H1 (cell line): ENCODE measurements at regions not wholly inside any gene's neighbourhood (a gene's known extent, or its start where the extent isn't known, plus 50 kb on each side); places are given as distances from the start of the nearest gene placed in this dataset.
A peak's percentile ranks its signal among the peaks of the same experiment; 100 is the strongest.

Experiments
- CTCF ChIA-PET: fragments of 300-600 bp; sonication (Branson Sonifier 250); formaldehyde crosslinking; loops from one replicate; lab custom pipeline; 2021; ENCODE audit not compliant: partially characterized antibody; lab: Charles Lee
- POLR2A ChIA-PET: fragments of 300-600 bp; sonication (Branson Sonifier 250); formaldehyde crosslinking; loops from one replicate; lab custom pipeline; 2021; ENCODE audit warnings: inconsistent platforms; ENCODE audit not compliant: partially characterized antibody; lab: Charles Lee
- DNase-seq, 2 experiments: peaks; one replicate each; pipeline versions ENCODE4 v3.0.0 to v3.0.0-alpha.2; 2010 to 2022; ENCODE audit warnings: low spot score in 2 of 2, low read depth in 1 of 2, mixed read lengths in 1 of 2
- FAIRE-seq: peaks from 2 replicates; lab custom pipeline; 2011; peaks lifted over from hg19 to GRCh38; lab: Jason Lieb, UNC
- H2AFZ ChIP-seq: 2 replicates; pipeline ENCODE4 v1.8.1; 2012; ENCODE audit warnings: low read length, inconsistent platforms
- H2AK5ac ChIP-seq: 2 replicates; pipeline ENCODE4 v1.6.1; 2013; ENCODE audit warnings: low read depth, low read length
- H2BK120ac ChIP-seq: replicated peaks from 2 replicates; pipeline ENCODE3; 2013; ENCODE audit warnings: low read depth, low read length, inconsistent platforms
- H2BK12ac ChIP-seq: 2 replicates; pipeline ENCODE4 v1.6.1; 2013; ENCODE audit warnings: low read depth, low read length
- H2BK15ac ChIP-seq: 2 replicates; pipeline ENCODE4 v1.6.1; 2013; ENCODE audit warnings: low read length
- H2BK20ac ChIP-seq: 2 replicates; pipeline ENCODE4 v1.6.1; 2013; ENCODE audit warnings: low read length
- H2BK5ac ChIP-seq: 2 replicates; pipeline ENCODE4 v1.6.1; 2013; ENCODE audit warnings: low read depth, low read length
- H3K14ac ChIP-seq: 2 replicates; pipeline ENCODE4 v1.6.1; 2013; ENCODE audit warnings: inconsistent platforms; ENCODE audit not compliant: insufficient read length
- H3K18ac ChIP-seq: 2 replicates; pipeline ENCODE4 v1.6.1; 2013; ENCODE audit warnings: low read length; ENCODE audit errors: extremely low read depth
- H3K23ac ChIP-seq: 2 replicates; pipeline ENCODE4 v1.6.1; 2013; ENCODE audit warnings: inconsistent platforms; ENCODE audit not compliant: insufficient read length
- H3K23me2 ChIP-seq: 2 replicates; pipeline ENCODE4 v1.6.1; 2013; ENCODE audit warnings: low read depth, low read length
- H3K27ac ChIP-seq: 2 replicates; pipeline ENCODE4 v1.6.1; 2011; ENCODE audit warnings: low read depth, low read length, inconsistent platforms
- H3K27me3 ChIP-seq, 4 experiments: replicated peaks in 1 of 4; 1 replicate in 1 of 4; 2 replicates in 3 of 4; pipeline versions ENCODE4 v1.6.1 to v1.8.1; 2011 to 2013; ENCODE audit warnings: low read length in 3 of 4, mild to moderate bottlenecking in 3 of 4, inconsistent platforms in 2 of 4, mixed read lengths in 2 of 4, moderate library complexity in 1 of 4; ENCODE audit not compliant: control insufficient read depth in 3 of 4, insufficient read depth in 3 of 4; ENCODE audit errors: extremely low read depth in 1 of 4
- H3K36me3 ChIP-seq, 4 experiments: 2 replicates each; pipeline versions ENCODE4 v1.6.1 to v1.8.1; 2011 to 2013; ENCODE audit warnings: mild to moderate bottlenecking in 4 of 4, low read length in 3 of 4, moderate library complexity in 2 of 4, control low read depth in 1 of 4, inconsistent platforms in 1 of 4; ENCODE audit not compliant: insufficient read depth in 4 of 4, control insufficient read depth in 2 of 4
- H3K4ac ChIP-seq: replicated peaks from 2 replicates; pipeline ENCODE3; 2013; ENCODE audit warnings: low read length, low read depth, mixed read lengths, inconsistent platforms; ENCODE audit not compliant: insufficient read length
- H3K4me1 ChIP-seq, 4 experiments: replicated peaks in 1 of 4; 1 replicate in 1 of 4; 2 replicates in 3 of 4; pipeline versions ENCODE4 v1.6.1 to v1.8.1; 2011 to 2013; ENCODE audit warnings: low read length in 3 of 4, inconsistent platforms in 2 of 4, mixed read lengths in 1 of 4; ENCODE audit not compliant: insufficient read depth in 4 of 4, control insufficient read depth in 3 of 4
- H3K4me2 ChIP-seq, 2 experiments: 2 replicates each; pipeline versions ENCODE4 v1.6.1 to v1.8.1; 2011 to 2013; ENCODE audit warnings: low read depth in 2 of 2, low read length in 2 of 2, control low read depth in 1 of 2, inconsistent platforms in 1 of 2, mild to moderate bottlenecking in 1 of 2; ENCODE audit not compliant: insufficient read depth in 1 of 2
- H3K4me3 ChIP-seq, 4 experiments: fragments of 200-600, 300-600 bp in 1 of 4; sonication (generic), shearing (Covaris generic), sonication (Bioruptor Twin) in 1 of 4; 2 replicates each; pipeline versions ENCODE4 v1.5.1 to v1.8.1; 2011 to 2016; ENCODE audit warnings: low read length in 4 of 4, low read depth in 3 of 4, control low read depth in 2 of 4, inconsistent platforms in 2 of 4, mild to moderate bottlenecking in 2 of 4, mixed read lengths in 1 of 4, moderate library complexity in 1 of 4; ENCODE audit not compliant: insufficient read depth in 2 of 4; ENCODE audit errors: extremely low read depth in 1 of 4
- H3K56ac ChIP-seq: replicated peaks from 2 replicates; pipeline ENCODE3; 2013; ENCODE audit warnings: low read depth, mild to moderate bottlenecking, mixed read lengths, low read length, inconsistent platforms; ENCODE audit not compliant: insufficient read length
- H3K79me1 ChIP-seq: 2 replicates; pipeline ENCODE4 v1.6.1; 2013; ENCODE audit warnings: low read depth, low read length, control low read depth
- H3K79me2 ChIP-seq, 2 experiments: 2 replicates each; pipeline versions ENCODE4 v1.6.1 to v1.8.1; 2012 to 2013; ENCODE audit warnings: low read length in 2 of 2, mild to moderate bottlenecking in 2 of 2, inconsistent platforms in 1 of 2; ENCODE audit not compliant: insufficient read depth in 2 of 2, control insufficient read depth in 1 of 2
- H3K9ac ChIP-seq, 4 experiments: replicated peaks in 1 of 4; 1 replicate in 1 of 4; 2 replicates in 3 of 4; pipeline versions ENCODE4 v1.6.1 to v1.8.1; 2011 to 2013; ENCODE audit warnings: low read depth in 3 of 4, low read length in 3 of 4, control low read depth in 2 of 4, mild to moderate bottlenecking in 2 of 4, moderate library complexity in 2 of 4, inconsistent platforms in 1 of 4; ENCODE audit errors: extremely low read depth in 1 of 4
- H3K9me3 ChIP-seq, 2 experiments: 2 replicates each; pipeline versions ENCODE4 v1.6.1 to v1.8.1; 2012 to 2013; ENCODE audit warnings: mild to moderate bottlenecking in 2 of 2, moderate library complexity in 2 of 2, control low read depth in 1 of 2, inconsistent platforms in 1 of 2, low read depth in 1 of 2, low read length in 1 of 2, mixed read lengths in 1 of 2; ENCODE audit not compliant: insufficient read depth in 2 of 2
- H4K20me1 ChIP-seq, 2 experiments: replicated peaks in 1 of 2; 2 replicates each; pipeline versions ENCODE3 to v1.8.1; 2011 to 2013; ENCODE audit warnings: inconsistent platforms in 2 of 2, low read length in 2 of 2, mild to moderate bottlenecking in 1 of 2; ENCODE audit not compliant: insufficient read depth in 2 of 2, control insufficient read depth in 1 of 2
- H4K5ac ChIP-seq: 2 replicates; pipeline ENCODE4 v1.6.1; 2013; ENCODE audit warnings: low read length, low read depth, mixed read lengths, inconsistent platforms; ENCODE audit not compliant: insufficient read length
- H4K8ac ChIP-seq: 2 replicates; pipeline ENCODE4 v1.8.0; 2013; ENCODE audit warnings: mild to moderate bottlenecking, moderate library complexity, low read length, inconsistent platforms; ENCODE audit not compliant: insufficient read depth; ENCODE audit errors: extremely low read depth
- H4K91ac ChIP-seq: replicated peaks from 2 replicates; pipeline ENCODE3; 2013; ENCODE audit warnings: low read length, mixed read lengths, inconsistent platforms; ENCODE audit not compliant: insufficient read length
- NANOG ChIP-seq: IDR thresholded peaks from 2 replicates; pipeline ENCODE4 v1.6.1; 2011; ENCODE audit warnings: low read length, low read depth, mild to moderate bottlenecking, inconsistent platforms; ENCODE audit not compliant: insufficient read depth, poor library complexity, severe bottlenecking
- PHF8 ChIP-seq: fragments of 200-600 bp; sonication (generic); conservative IDR thresholded peaks from 2 replicates; pipeline ENCODE4 v1.7.1; 2012; ENCODE audit warnings: low read depth, mild to moderate bottlenecking, inconsistent platforms, low read length, moderate library complexity
- POU5F1 ChIP-seq: IDR thresholded peaks from 2 replicates; pipeline ENCODE4 v1.6.1; 2011; ENCODE audit warnings: low read depth, mild to moderate bottlenecking, low read length, moderate library complexity
- RXRA ChIP-seq: IDR thresholded peaks from 2 replicates; pipeline ENCODE4 v1.6.1; 2011; ENCODE audit warnings: low read depth, mild to moderate bottlenecking, low read length, moderate library complexity; ENCODE audit not compliant: insufficient read depth
- TEAD4 ChIP-seq: IDR thresholded peaks from 2 replicates; pipeline ENCODE4 v1.6.1; 2012; ENCODE audit warnings: low read depth, low read length, inconsistent platforms, mixed read lengths
- WGBS, 2 experiments: shearing (Covaris generic) in 1 of 2; methylation state at CpG; one replicate each; pipeline versions ENCODE4 v1.1.6 to v1.1.7; 2013 to 2015; ENCODE audit warnings: low lambda C conversion rate in 2 of 2, mixed read lengths in 2 of 2, inconsistent platforms in 1 of 2, low coverage in 1 of 2, missing lambda C conversion rate in 1 of 2; ENCODE audit not compliant: insufficient replicate concordance in 2 of 2, insufficient coverage in 1 of 2, insufficient read length in 1 of 2; ENCODE audit errors: extremely low coverage in 1 of 2, missing lambda C conversion rate in 1 of 2; 5-methylcytosine and 5-hydroxymethylcytosine counted together

- no peak overlapping the region for H3K9ac ChIP-seq
- FAIRE-seq: peak; percentile 90
- WGBS, 2 experiments: 62% methylated on average over 2 of the region's 2 CpGs; no CpG with 5 or more reads in 1 of the 2 experiments
- H3K14ac ChIP-seq: no peak overlapping the region
- H3K56ac ChIP-seq: no peak overlapping the region
- DNase-seq: peak in 1 of 2 experiments; percentile 19
- H3K27me3 ChIP-seq: no peaks in the 10 kb centered on the region
- H3K18ac ChIP-seq: no peak overlapping the region
- H3K23ac ChIP-seq: no peak overlapping the region
- H3K36me3 ChIP-seq: no peaks in the 10 kb centered on the region
- H3K23me2 ChIP-seq: no peaks in the 10 kb centered on the region
- H3K9me3 ChIP-seq: no peaks in the 10 kb centered on the region; a peak in 1 of 4 replicates
- H3K79me1 ChIP-seq: no peaks in the 10 kb centered on the region
- no peak overlapping the region for H4K8ac ChIP-seq
- H2AFZ ChIP-seq: no peak overlapping the region
- H3K27ac ChIP-seq: no peak overlapping the region
- H3K4me3 ChIP-seq: no peak overlapping the region; a peak in 1 of 8 replicates
- no peak overlapping the region for H2AK5ac ChIP-seq
- no peak for TF ChIP-seq RXRA
- no peak for TF ChIP-seq PHF8
- peak; percentile 28; the same call in 1 of the 2 replicates for TF ChIP-seq TEAD4
- TF ChIP-seq NANOG: peak; percentile 73
- peak; percentile 88; the same call in 1 of the 2 replicates for TF ChIP-seq POU5F1
- TF ChIP-seq, all 59 proteins: peak for 3
- Histone ChIP-seq H2BK12ac (no peak overlapping the region), H2BK15ac (no peak overlapping the region), H2BK20ac (no peak overlapping the region), H3K79me2 (no peaks in the 10 kb centered on the region), H3K4me1 (peaks cover 0 to 10% (median 0%) of the 10 kb centered on the region in 4 experiments; a peak in 2 of 7 replicates), H3K4ac (no peak overlapping the region), H4K5ac (no peak overlapping the region), H2BK5ac (no peak overlapping the region), H4K91ac (no peak overlapping the region), H2BK120ac (no peak overlapping the region), H3K4me2 (peak overlapping the region in 1 of 2 experiments; percentile 43; a peak in 1 of 4 replicates), H4K20me1 (no peaks in the 10 kb centered on the region)
- ChIA-PET CTCF (interaction anchor here (1.7 to 1.9 kb wide), 3 partner anchors 13 to 62 kb away, joined by 3 to 7 read pairs (median 5); no protein-coding TSS in a partner anchor), POLR2A (no interaction called here)
Measured at GRCh38 chr1:34396042-34396441, 219.3 kb downstream of the C1orf94 start.
